ENCODE measurements at regions not wholly inside any gene's neighbourhood (a gene's known extent, or its start where the extent isn't known, plus 50 kb on each side); places are given as distances from the start of the nearest gene placed in this dataset.
"Not testable (repeated sequence)": the region's sequence is repeated elsewhere in the genome, so short reads cannot be mapped to it uniquely, and the experiment has no call there.

GRCh38 chr4:137735561-137736104, 203.3 kb upstream of the PCDH18 start:
- Histone ChIP-seq H3K27me3 (no peaks in the 10 kb centered on the region), H3K4me3 (no peak overlapping the region), H3K27ac (no peak overlapping the region), H3K9me3 (peaks cover 0 to 6% (median 0%) of the 10 kb centered on the region in 4 donors), H3K4me1 (no peaks in the 10 kb centered on the region), H3K36me3 (no peaks in the 10 kb centered on the region)
- ATAC-seq (ENCODE audit: low FRiP score in 2 of 2), result peak in 1 of 2 donors; percentile 59
- DNase-seq, result no peak
- no peak for TF ChIP-seq POLR2AphosphoS5 (IDR thresholded peaks at IDR 0.05)
- 88% methylated on average over 4 of the region's 4 CpGs for WGBS, 2 donors

GRCh38 chr4:137733174-137734141, 201.2 kb upstream of the PCDH18 start:
- H3K36me3 ChIP-seq, H3K9me3 ChIP-seq, H3K27me3 ChIP-seq, H3K27ac ChIP-seq, H3K4me1 ChIP-seq, H3K4me3 ChIP-seq: not testable (repeated sequence)
- WGBS, 2 donors, result 80 to 93% methylated on average over 16 to 39 of the region's 44 CpGs
- ATAC-seq (ENCODE audit: low FRiP score in 2 of 2), result peak; percentile 81 to 85
- peak; percentile 38 to 75 for DNase-seq
- TF ChIP-seq, protein P1, sequence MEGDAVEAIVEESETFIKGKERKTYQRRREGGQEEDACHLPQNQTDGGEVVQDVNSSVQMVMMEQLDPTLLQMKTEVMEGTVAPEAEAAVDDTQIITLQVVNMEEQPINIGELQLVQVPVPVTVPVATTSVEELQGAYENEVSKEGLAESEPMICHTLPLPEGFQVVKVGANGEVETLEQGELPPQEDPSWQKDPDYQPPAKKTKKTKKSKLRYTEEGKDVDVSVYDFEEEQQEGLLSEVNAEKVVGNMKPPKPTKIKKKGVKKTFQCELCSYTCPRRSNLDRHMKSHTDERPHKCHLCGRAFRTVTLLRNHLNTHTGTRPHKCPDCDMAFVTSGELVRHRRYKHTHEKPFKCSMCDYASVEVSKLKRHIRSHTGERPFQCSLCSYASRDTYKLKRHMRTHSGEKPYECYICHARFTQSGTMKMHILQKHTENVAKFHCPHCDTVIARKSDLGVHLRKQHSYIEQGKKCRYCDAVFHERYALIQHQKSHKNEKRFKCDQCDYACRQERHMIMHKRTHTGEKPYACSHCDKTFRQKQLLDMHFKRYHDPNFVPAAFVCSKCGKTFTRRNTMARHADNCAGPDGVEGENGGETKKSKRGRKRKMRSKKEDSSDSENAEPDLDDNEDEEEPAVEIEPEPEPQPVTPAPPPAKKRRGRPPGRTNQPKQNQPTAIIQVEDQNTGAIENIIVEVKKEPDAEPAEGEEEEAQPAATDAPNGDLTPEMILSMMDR (IDR thresholded peaks at IDR 0.05), result peak in 4 of 6 experiments; percentile 22 to 52 (median 40)

DNA sequence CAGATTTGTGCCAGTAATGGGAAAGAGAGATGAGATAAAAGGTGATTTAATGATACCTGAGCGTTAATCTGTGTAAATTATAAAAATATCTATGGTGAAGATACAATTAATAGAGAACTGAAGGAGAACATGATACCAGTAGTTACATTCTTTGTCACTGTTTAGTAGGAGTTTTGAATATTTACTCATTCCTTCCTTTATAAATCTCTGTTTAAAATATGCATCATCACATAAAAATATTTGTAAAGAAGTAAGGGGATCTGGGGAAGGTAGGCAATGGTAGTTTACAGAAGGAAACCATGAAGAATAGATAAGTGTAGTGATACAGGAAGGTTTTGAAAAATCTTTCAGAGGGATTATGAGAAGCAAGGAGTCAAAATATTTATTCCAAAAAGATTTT, 190.6 kb upstream of the PCDH18 start:
- WGBS, 2 donors, result 79 to 85% methylated on average over 1 of the region's 1 CpG
- Histone ChIP-seq H3K27ac (no peak overlapping the region), H3K27me3 (no peaks in the 10 kb centered on the region), H3K9me3 (peaks cover 0 to 2% (median 0%) of the 10 kb centered on the region in 4 donors), H3K4me3 (no peak overlapping the region), H3K4me1 (no peaks in the 10 kb centered on the region), H3K36me3 (no peaks in the 10 kb centered on the region)
- TF ChIP-seq POLR2AphosphoS5 (IDR thresholded peaks at IDR 0.05) (no peak), POLR2A (IDR thresholded peaks at IDR 0.05) (no peak), EP300 (IDR thresholded peaks at IDR 0.05) (no peak)
- TF ChIP-seq, protein P1 (IDR thresholded peaks at IDR 0.05), result no peak
- no peak for ATAC-seq (ENCODE audit: low FRiP score in 2 of 2)
- DNase-seq, result no peak

DNA sequence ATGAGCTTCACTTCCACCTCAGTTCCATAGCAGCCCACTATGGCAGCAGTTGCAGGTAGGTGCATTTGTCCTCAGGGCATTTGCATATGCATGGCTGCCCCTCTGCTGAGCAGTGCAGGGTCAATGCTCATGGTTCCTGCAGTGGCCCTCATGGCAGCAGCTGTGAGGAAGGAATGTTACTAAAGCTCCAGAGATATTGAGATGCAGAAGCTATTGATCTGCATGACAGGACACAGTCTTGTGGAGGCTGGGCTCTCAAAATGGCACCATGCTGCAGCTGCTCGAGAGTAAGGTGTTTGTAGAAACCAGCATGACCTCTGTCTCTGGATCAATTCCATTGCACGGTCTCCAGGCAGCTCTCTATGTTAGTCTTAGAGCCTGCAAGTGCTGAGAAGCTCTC, 179.2 kb upstream of the PCDH18 start:
- DNase-seq, result no peak
- Histone ChIP-seq H3K27me3 (no peaks in the 10 kb centered on the region), H3K36me3 (no peaks in the 10 kb centered on the region), H3K27ac (no peak overlapping the region), H3K4me3 (no peak overlapping the region), H3K4me1 (no peaks in the 10 kb centered on the region), H3K9me3 (no peaks in the 10 kb centered on the region)
- 80 to 87% methylated on average over 1 to 2 of the region's 2 CpGs for WGBS, 2 donors
- TF ChIP-seq POLR2A (IDR thresholded peaks at IDR 0.05) (no peak), POLR2AphosphoS5 (IDR thresholded peaks at IDR 0.05) (no peak), EP300 (IDR thresholded peaks at IDR 0.05) (no peak)
- TF ChIP-seq, protein P1 (IDR thresholded peaks at IDR 0.05), result no peak
- ATAC-seq (ENCODE audit: low FRiP score in 2 of 2), result no peak

GRCh38 chr4:137707626-137708025, 175.3 kb upstream of the PCDH18 start:
- no peaks in the 10 kb centered on the region for H3K9me3 ChIP-seq
- H3K4me1 ChIP-seq, result peaks cover 0 to 7% (median 2%) of the 10 kb centered on the region in 4 donors
- 61 to 64% methylated on average over 2 of the region's 2 CpGs for WGBS, 2 donors
- no peaks in the 10 kb centered on the region for H3K27me3 ChIP-seq
- no peaks in the 10 kb centered on the region for H3K36me3 ChIP-seq
- no peak overlapping the region for H3K4me3 ChIP-seq
- DNase-seq, result no peak
- H3K27ac ChIP-seq, result no peak overlapping the region
- TF ChIP-seq EP300 (IDR thresholded peaks at IDR 0.05) (no peak), POLR2A (IDR thresholded peaks at IDR 0.05) (no peak), POLR2AphosphoS5 (IDR thresholded peaks at IDR 0.05) (no peak)
- TF ChIP-seq, protein P1 (IDR thresholded peaks at IDR 0.05), result no peak
- ATAC-seq (ENCODE audit: low FRiP score in 2 of 2), result no peak

Data from upper lobe of left lung (tissue), 6 donors.